NCI-H146 (cell line): ENCODE measurements at regions not wholly inside any gene's neighbourhood (a gene's known extent, or its start where the extent isn't known, plus 50 kb on each side); places are given as distances from the start of the nearest gene placed in this dataset.

Experiments used
- DNase-seq: peaks from one replicate; lab custom pipeline; 2025; lab: John Stamatoyannopoulos, UW

DNA sequence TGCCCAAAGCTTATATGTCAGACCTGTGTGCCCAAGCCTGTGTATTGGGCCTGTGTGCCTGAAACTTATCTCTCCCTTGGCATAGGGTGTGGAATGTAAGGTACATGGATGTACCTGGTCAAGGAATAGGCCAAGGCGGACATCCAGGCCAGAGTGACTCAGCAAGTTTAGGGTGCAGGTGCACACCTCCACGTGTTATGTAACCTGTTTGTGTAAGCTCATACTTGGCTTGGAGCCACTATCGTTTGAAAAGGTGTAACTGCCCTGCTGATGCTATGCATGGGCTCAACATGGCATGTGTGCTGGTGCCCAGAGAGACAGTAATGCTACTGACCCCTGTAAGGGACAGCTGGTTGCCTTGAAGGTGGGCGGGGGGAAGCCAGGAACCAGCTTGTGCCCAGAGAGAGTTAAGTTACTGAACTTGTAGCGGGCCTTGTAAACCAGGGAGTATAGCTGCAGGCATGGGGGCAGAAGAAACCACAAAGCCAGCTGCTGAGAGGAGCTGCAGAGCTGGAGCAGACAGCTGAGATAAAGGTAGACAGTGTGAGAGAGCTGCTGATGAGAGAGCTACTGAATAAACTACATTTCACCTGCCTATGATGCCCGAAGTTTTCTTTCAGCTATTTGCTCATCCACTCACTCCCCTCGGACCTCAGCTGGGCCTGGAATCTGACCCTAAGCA, 656.4 kb upstream of the ZWINT start:
- DNase-seq: peak; percentile 56

DNA sequence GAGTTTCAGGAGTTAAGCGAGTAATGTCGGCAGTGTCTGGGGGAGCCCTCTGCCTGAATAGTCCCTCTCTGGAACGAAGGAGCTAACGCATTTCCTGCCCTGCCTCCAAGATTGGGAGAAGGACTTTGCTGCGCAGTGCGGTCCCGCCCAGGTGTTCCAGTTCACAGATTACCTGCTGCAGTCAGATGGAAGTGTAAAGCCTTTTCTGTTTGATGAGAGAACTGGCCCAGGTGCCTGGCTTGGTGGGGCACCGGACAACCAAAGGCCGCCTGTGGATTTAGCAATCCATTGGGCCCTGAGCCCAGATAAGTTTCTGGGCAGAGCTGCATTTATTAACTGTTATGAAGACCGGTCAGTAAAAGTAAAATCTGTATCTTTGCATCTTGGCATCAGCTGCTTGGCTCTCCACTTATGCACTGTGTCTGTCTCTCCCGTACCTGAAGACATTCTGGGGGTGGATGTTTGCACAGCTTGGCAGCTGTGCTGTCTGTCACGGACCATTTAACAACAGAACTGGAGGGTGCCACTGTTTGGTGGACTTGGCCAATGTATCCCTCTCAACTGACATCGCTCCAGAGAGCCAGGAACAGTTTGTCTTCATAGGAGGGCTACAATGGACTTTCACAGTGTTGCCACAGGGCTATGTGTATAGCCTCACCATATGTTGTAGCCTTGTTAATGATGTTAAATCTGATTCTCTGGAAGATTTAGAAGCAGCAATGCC, 654.7 kb upstream of the ZWINT start:
- peak; percentile 97 for DNase-seq

DNA sequence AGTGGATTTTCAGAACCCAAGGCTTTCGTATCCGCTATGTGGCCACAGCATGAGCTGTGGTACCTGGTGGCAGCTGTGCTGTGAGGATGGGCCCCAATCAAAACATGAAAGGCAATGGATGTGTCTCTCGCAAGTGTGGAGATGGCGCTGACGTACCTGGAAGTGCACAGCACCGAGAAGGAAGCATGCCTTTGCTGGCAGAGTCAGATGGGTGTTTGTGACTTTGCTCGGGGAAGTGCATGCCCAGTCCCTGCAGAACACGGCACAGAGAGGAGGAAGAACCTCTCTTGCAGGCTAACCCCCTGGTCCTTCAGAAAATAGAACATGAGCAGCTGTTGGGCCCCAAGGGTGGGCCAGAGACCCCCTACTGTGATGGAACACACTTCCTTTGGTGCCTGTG, 654.1 kb upstream of the ZWINT start:
- DNase-seq: peak; percentile 88

DNA sequence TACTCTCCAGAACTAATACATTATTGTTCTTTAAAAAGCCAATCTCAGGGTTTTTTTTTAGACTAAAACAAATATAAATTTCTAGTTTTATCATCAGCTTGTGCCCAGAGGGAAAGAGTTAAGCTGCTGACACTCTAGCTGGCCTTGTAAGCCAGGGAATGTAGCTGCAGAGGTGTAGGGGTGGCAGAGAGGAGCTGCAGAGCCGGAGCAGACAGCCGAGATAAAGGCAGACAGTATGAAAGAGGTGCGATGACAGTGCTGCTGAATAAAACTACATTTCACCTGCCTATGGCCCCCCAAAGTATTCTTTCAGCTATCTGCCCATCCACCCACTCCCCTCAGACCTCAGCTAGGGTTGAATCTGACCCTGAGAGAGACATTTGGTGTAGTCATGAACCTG, 653.7 kb upstream of the ZWINT start:
- DNase-seq: peak; percentile 64

DNA sequence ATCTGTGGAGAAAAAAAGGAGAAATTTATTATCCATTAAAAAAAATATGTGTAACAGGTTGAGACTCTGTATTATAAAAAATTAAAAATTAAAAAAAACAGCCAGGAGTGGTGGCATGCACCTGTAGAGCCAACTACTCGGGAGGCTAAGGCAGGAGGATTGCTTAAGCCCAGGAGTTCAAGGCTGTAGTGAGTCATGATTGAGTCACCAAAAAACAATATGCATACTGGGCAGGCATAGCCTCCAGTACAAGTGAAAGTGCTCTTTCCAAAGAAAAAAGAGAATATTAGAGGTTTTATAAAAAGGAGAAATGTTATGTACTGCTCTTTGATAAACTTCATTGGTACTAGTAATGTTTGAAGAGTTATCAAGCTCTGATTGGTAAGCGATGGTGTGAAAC, 647.1 kb upstream of the ZWINT start:
- no peak for DNase-seq

DNA sequence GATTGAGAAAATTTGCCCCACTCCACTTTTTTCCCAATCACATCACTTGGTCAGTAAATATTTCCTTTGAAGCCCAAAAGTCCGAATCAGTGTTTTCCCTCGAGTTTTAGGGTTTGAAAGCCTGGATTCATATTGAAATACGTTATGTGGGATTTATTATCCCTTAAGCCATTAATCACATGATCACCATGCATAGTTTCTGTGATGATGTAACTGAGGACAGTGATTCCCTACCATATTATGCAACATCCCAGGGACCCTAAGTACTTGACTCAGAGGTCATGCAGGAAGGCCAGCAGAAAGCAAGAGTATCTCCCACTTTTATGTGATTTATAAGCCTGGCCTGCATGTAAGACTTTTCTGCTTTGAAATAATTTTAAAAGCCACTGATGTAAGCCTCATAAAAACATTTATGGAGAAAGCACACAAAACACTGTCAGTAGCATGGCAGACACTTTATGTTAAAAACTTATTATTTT, 630.6 kb upstream of the ZWINT start:
- no peak for DNase-seq

DNA sequence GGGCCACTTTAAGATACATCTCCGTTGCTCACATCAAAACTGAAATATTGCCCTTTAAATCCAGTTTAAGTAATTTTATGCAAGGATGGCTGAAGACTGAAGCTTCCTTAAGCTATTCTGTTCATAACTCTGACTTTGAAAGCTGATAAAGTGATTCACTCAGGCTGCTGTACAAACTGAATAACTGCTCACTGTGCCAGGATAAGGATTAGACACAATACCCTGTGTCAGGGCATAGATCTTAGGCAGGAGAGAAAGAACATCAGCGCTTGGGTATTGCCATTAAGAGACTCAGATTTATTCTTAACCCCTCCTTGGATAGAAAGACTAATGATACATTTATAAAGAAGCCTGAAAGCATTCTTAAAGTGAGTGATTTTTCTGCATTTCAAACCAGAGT, 614.5 kb upstream of the ZWINT start:
- DNase-seq: no peak

DNA sequence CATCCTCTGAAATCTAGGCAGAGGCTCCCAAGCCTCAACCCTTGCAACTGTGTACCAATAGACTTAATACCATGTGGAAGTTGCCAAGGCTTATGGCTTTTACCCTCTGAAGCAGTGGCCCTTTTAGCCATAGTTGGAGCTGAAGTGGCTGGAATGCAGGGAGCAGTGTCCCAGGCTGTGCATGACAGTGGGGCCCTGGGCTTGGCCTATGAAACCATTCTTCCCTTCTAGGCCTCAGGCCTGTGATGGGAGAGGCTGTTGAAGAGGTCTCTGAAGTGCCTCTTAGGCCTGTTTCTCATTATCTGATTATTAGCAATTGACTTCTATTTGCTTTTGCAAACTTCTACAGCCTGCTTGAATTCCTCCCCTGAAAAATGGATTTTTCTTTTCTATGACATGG, 612.7 kb upstream of the ZWINT start:
- DNase-seq: no peak

DNA sequence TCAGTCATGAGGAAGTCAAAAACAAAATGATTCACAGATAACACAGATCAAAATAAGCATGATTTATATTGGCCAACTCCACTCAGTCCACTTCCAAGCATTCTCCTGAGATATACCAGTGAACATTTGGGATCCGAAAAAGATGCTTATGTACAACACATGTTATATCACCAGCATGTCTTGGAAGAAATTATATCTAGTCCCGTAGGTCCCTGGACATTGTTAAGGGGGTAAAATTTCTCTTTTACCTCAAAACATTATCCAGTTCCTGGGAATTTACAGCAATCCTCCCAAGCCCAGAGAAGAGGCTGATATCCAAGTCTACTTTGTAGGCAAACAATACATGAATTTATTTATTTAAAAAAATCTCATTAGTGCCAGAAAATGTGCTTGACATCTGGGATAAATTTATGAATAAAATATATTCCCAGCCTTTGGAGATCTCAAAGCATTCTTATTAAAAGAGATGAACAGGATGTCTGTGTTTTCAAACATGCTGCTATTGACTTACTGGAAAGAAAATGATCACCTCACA, 582.2 kb upstream of the ZWINT start:
- no peak for DNase-seq

DNA sequence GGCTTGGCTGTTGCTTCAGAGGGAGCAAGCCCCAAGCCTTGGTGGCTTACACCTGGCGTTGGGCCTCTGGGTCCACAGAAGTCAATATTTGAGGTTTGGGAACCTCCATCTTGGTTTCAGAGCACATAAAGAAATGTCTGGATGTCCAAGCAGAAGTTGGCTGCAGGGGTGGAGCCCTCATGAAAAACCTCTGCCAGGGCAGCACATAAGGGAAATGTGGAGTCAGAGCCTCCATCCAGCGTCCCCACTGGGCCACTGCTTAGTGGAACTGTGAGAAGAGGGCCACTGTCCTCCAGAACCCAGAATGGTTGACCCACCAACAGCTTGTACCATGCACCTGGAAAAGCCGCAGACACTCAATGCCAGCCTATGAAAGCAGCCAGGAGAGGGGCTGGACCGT, 573.5 kb upstream of the ZWINT start:
- no peak for DNase-seq

DNA sequence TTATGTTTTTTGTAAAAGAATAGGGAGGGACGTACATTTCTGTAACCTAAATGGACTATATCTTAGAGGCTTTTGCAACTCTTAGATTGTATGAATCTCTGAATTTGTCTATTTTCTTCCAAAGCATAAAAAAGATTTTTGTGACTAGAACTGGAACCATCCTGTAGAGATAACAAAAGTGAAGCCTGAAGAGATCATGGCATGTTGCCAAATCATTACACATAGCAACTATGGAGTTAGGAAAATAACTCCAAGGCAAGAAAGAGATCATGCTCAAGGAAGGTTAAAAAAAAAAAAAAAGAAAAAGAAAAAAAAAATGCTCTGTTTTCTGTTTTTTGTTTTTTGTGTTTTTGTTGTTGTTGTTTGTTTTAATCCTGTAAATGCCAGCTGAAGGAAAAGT, 567.7 kb upstream of the ZWINT start:
- DNase-seq: no peak

DNA sequence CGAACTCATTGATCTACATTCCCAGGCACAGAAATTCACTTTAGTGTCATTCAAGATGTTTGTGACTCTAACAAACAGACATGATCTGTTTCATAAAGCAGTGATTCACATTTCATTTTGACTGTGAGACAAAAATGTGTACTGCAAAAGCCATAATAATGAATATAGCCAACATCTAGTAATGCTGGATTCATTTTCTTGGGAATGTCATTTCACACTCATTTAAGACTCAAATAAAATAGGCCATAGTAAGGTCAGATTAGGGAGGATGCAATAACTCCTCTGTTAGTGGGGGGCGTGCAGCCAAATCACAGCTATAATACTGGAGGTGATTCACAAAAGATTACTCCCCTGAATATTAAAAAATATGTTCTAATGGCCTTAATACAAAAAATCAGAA, 566.6 kb upstream of the ZWINT start:
- no peak for DNase-seq

DNA sequence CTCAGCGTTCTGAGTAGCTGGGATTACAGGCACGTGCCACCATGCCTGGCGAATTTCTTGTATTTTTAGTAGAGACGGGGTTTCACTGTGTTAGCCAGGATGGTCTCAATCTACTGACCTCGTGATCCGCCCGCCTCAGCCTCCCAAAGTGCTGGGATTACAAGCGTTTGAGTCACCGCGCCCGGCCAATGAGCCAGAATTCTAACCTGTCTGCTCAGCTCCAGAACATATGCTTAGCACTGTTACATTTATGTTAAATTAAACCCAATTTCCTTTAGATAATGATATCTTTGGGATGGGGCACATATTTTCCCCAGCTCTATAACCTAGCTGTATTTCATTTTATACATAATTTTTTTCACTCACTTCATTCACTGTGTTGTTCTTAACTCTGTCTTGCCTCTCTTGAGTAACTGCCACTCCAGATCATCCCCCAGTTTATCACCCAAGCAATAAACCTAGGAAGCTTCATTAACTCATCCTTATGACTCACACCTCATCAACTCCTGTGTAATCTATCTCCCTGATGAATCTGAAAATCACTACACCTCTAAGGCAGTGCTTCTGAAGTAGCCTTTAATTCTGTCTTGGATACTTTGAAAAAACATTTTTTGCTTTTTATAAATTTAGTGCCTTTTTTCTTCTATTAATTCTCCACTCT, 559.7 kb upstream of the ZWINT start:
- DNase-seq: no peak

DNA sequence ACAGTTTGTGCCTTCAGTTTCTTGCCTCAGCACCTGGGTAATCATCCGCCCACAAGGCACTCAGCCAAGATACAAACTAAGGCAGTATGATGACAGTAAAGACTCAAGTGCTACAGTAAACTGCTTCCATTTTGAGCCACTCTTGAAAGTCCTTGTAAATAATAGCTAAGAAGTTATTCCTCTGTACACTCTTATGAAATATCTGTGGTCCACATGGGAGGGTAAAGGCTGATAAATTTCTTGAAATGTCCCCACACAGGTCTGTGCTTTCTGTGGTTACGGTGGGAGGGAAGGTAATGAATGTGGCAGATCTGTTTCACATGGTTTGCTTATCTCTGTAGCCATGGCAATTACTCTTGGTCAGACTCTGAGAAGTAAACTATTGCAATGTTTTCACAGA, 551.0 kb upstream of the ZWINT start:
- DNase-seq: no peak

DNA sequence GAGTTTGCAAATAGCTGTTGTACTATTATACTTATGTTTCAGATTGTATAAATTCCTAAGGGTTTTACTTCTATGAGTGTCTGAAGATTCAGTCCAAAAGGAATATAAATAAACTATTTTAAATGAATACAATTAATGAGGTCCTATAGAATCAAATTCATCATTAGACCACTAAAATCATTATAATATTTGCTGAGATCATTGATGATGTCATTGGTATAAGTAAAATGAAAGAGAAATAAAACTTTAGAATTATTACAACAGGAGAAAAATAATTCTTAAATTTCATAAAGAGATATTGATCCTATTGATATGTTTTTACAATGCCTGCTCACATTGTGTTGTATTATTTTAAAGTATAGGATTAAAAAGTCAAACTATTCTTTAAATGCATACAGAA, 544.0 kb upstream of the ZWINT start:
- DNase-seq: no peak

DNA sequence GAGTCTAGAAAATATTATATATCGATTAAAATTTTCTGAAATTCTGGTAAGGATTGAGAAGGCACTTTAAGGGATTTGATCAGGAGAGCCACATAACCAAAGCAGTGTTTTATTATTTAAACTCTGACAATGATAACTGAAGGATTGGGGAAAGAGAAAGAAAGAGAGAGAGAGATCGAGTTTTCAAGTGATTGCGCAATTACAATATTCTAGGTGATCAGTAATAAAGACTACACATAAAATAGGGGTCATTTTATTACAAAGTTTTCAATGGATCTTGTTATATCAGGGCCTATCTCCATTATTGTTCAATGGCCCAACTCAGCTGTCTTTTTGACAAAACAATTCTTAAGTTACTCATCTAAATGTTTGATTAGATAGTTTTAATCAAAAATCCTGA, 541.5 kb upstream of the ZWINT start:
- DNase-seq: no peak

DNA sequence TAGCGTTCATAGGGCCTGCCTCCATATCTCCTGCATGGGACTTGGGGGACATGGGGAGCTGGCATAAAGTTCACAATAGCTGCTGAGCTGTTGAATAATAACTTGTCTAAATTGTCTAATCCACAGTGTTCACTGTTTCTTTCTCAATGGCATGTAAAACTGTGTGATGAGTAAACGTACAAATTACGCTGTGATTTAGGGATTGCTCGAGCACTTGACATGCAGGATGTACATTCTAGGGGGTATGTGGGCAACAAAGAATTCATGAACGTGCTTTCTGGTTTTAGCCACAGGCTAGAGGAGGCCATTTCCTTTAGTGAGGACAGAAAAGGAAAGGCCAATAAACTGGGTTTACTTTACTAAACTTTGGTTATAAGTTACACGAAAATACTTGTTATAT, 534.2 kb upstream of the ZWINT start:
- DNase-seq: no peak

DNA sequence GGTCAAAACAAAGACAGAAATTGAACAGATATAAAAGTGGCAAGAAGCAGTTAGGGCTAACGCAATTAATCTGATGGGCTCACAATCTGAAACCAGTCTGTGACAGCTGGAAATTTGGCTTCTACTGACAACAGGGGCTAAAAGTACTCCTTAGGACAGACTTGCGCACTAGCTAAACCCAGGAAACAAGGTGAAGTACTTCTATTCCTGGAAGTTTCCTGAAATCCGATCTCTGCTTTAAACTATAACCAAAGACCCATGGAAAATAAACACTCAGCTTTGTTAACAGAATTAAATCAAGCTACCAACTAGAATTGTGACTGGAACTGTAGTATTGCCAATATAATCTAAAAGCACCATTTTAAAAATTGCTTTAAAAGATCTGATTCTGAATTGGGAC, 520.2 kb upstream of the ZWINT start:
- DNase-seq: peak; percentile 18

DNA sequence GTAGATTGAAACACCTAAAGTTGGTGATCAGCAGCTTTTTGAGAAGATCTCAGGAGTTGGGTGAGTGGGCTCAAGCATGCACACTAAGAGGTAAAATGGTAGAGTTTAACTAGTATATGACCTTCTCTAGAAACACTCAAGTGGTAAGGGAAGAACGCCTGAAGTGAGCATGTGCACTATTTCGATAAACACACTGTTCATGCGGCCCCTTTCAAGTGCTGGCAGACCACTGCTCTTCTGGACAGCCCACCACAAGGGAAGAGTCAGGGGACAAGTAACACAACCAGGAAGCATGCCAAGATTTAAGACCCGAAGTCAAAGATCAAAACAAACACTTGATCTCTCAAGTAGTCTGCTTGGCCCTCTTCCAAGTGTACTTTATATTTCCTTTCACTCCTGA, 519.5 kb upstream of the ZWINT start:
- peak; percentile 6 for DNase-seq

DNA sequence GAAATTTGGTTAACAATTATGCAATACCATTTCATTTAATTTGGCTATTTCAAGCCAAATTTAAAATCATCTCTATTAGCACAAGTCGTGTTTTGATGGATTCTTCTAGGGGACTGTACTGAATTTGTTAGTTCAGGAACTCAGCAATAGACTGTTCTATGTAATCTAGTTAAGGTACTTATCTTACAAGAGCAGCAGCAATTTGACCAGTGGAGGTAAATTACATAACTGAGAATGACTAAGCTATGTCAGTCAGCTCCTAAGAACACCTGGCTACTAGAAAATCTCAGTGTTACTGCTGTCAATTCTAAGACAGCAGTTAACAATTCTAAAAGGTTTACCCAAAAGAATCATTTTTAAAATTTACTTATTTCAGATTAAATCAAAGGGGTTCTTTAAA, 513.9 kb upstream of the ZWINT start:
- peak; percentile 57 for DNase-seq

DNA sequence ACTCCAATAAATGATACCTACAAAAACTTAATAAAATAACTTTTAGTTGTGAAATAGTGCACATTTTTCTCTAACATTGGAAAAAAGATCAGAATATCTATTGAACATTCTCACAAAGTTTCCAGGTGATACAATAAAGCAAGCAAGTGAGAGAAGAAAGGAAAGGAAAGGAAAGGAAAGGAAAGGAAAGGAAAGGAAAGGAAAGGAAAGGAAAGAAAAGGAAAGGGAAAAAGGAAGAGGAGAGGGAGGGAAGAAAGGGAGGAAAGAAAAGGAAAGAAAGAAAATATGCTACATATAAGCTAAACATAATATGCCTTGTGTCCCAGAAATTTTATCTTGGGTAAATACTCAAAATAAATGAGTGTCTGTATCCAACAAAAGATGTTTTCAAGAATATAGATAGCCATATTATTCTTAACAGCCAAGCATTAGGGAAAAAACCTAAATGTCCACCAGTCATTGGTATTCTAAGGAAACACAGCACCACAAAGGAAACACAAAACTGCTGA, 510.2 kb upstream of the ZWINT start:
- no peak for DNase-seq

DNA sequence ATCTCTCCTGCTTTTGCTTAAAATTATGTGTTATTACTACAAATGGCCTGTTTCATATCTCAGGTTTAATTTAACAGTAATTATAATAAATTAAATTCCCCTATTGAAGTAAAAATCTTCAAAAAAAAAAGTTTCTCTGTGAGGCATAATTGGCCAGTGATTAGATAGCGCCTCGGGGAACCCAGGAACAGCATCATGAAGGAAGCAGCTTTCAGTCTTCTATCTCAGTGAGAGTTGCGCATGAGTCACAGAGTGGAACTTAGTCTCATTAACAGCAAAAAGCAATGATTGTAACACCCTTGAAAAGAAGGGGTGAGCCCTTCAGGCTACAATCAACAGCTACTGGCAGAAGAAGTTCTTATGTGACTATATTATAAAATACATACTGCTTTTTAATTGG, 506.2 kb upstream of the ZWINT start:
- no peak for DNase-seq

DNA sequence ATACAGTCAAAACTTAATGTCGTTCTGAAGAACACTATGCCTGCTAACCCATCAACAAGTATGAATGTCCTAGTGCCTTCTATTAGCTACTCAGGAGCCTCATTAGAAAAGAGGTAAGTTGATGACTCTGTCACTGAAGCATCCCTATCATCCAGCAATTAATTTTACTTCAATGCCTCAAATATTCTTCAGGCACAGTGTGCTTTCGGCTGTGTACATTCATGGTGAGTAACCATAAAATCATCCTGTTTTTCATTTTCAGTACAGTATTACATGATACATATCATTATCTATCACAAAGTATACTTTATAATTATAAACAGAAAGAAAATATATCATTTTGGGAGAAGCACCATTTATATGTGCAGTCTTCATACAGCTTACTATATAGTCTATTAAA, 495.5 kb upstream of the ZWINT start:
- no peak for DNase-seq
